HEK293 (cell line): ENCODE measurements at regions not wholly inside any gene's neighbourhood (a gene's known extent, or its start where the extent isn't known, plus 50 kb on each side); places are given as distances from the start of the nearest gene placed in this dataset.

Experiments
- CTCF ChIA-PET: fragments of 350-600 bp; formaldehyde crosslinking; extraction: SDS; loops from one replicate; lab custom pipeline; 2021; ENCODE audit warnings: antibody characterized with exemption; lab: Yijun Ruan, JAX
- POLR2A ChIA-PET: fragments of 300-600 bp; formaldehyde crosslinking; extraction: SDS; loops from one replicate; lab custom pipeline; 2020; ENCODE audit warnings: antibody characterized with exemption, inconsistent platforms; lab: Yijun Ruan, JAX
- H3K27ac ChIP-seq: fragments of 200-500 bp; sonication (Bioruptor generic); 2 replicates; pipeline ENCODE4 v1.5.1; 2014; ENCODE audit warnings: low read depth, low read length, control low read depth, inconsistent platforms; ENCODE audit errors: extremely low read depth
- H3K36me3 ChIP-seq, 2 experiments: fragments of 200-500 bp in 1 of 2; sonication (Bioruptor generic) in 1 of 2; 1 replicate in 1 of 2; 2 replicates in 1 of 2; pipeline ENCODE4 v1.5.1; 2014 to 2017; ENCODE audit warnings: inconsistent platforms in 2 of 2, low read length in 2 of 2; ENCODE audit not compliant: control insufficient read depth in 2 of 2, insufficient read depth in 1 of 2
- H3K4me1 ChIP-seq: fragments of 200-500 bp; sonication (Bioruptor generic); 2 replicates; pipeline ENCODE4 v1.5.1; 2014; ENCODE audit warnings: mild to moderate bottlenecking, low read length, inconsistent platforms; ENCODE audit not compliant: control insufficient read depth, insufficient read depth
- H3K4me3 ChIP-seq: 2 replicates; pipeline ENCODE4 v1.5.1; 2011; ENCODE audit warnings: low read depth, mild to moderate bottlenecking, control low read depth, low read length, moderate library complexity
- H3K9me3 ChIP-seq: fragments of 200-500 bp; sonication (Bioruptor generic); 2 replicates; pipeline ENCODE4 v1.5.1; 2014; ENCODE audit warnings: low read depth, low read length, inconsistent platforms; ENCODE audit not compliant: control insufficient read depth, insufficient read depth
- ATF2 ChIP-seq: fragments of 450-650 bp; formaldehyde crosslinking; IDR thresholded peaks from 2 replicates; pipeline ENCODE4 v1.5.1; 2016; ENCODE audit warnings: missing biosample characterization, missing genetic modification characterization, low read depth
- GLIS1 ChIP-seq: fragments of 450-650 bp; formaldehyde crosslinking; IDR thresholded peaks from 2 replicates; pipeline ENCODE4 v1.5.1; 2016; ENCODE audit warnings: missing biosample characterization, missing genetic modification characterization
- GLIS2 ChIP-seq: fragments of 450-650 bp; formaldehyde crosslinking; IDR thresholded peaks from 2 replicates; pipeline ENCODE4 v1.5.1; 2016; ENCODE audit warnings: missing biosample characterization, missing genetic modification characterization
- KLF7 ChIP-seq: fragments of 450-650 bp; formaldehyde crosslinking; IDR thresholded peaks from 2 replicates; pipeline ENCODE4 v1.5.1; 2016; ENCODE audit warnings: missing biosample characterization, missing genetic modification characterization, borderline replicate concordance
- SALL2 ChIP-seq: fragments of 450-650 bp; formaldehyde crosslinking; IDR thresholded peaks from 2 replicates; pipeline ENCODE4 v1.5.0; 2017; ENCODE audit warnings: missing biosample characterization, mild to moderate bottlenecking, missing genetic modification characterization, borderline replicate concordance
- ZBTB1 ChIP-seq: fragments of 450-650 bp; formaldehyde crosslinking; IDR thresholded peaks from 2 replicates; pipeline ENCODE4 v1.5.1; 2016; ENCODE audit warnings: missing biosample characterization, missing genetic modification characterization
- ZNF169 ChIP-seq: fragments of 450-650 bp; formaldehyde crosslinking; IDR thresholded peaks from 2 replicates; pipeline ENCODE4 v1.5.1; 2016; ENCODE audit warnings: missing biosample characterization, missing genetic modification characterization
- ZNF175 ChIP-seq: fragments of 450-650 bp; formaldehyde crosslinking; IDR thresholded peaks from 2 replicates; pipeline ENCODE4 v1.5.1; 2016; ENCODE audit warnings: missing biosample characterization, missing genetic modification characterization
- ZNF24 ChIP-seq: fragments of 450-650 bp; formaldehyde crosslinking; IDR thresholded peaks from 2 replicates; pipeline ENCODE4 v1.5.1; 2016; ENCODE audit warnings: missing biosample characterization, missing genetic modification characterization
- ZNF280C ChIP-seq: fragments of 450-650 bp; formaldehyde crosslinking; IDR thresholded peaks from 2 replicates; pipeline ENCODE4 v1.5.1; 2016; ENCODE audit warnings: missing biosample characterization, missing genetic modification characterization
- ZNF335 ChIP-seq: fragments of 450-650 bp; formaldehyde crosslinking; conservative IDR thresholded peaks from 2 replicates; pipeline ENCODE4 v1.5.1; 2016; ENCODE audit warnings: missing biosample characterization, missing genetic modification characterization
- ZNF354C ChIP-seq: fragments of 450-650 bp; formaldehyde crosslinking; IDR thresholded peaks from 2 replicates; pipeline ENCODE4 v1.5.1; 2016; ENCODE audit warnings: missing biosample characterization, missing genetic modification characterization, low read depth, borderline replicate concordance
- ZNF362 ChIP-seq: fragments of 450-650 bp; formaldehyde crosslinking; IDR thresholded peaks from 2 replicates; pipeline ENCODE4 v1.5.1; 2016; ENCODE audit warnings: missing biosample characterization, missing genetic modification characterization
- ZNF391 ChIP-seq: fragments of 450-650 bp; formaldehyde crosslinking; IDR thresholded peaks from 2 replicates; pipeline ENCODE4 v1.5.1; 2016; ENCODE audit warnings: low read depth, missing biosample characterization, missing genetic modification characterization, borderline replicate concordance
- ZNF510 ChIP-seq: fragments of 450-650 bp; formaldehyde crosslinking; IDR thresholded peaks from 2 replicates; pipeline ENCODE4 v1.5.1; 2018; ENCODE audit warnings: mild to moderate bottlenecking, missing genetic modification characterization, missing biosample characterization; ENCODE audit not compliant: insufficient replicate concordance
- ZNF514 ChIP-seq: fragments of 450-650 bp; formaldehyde crosslinking; IDR thresholded peaks from 2 replicates; pipeline ENCODE4 v1.5.1; 2016; ENCODE audit warnings: missing biosample characterization, missing genetic modification characterization
- ZNF654 ChIP-seq: fragments of 450-650 bp; formaldehyde crosslinking; IDR thresholded peaks from 2 replicates; pipeline ENCODE4 v1.5.1; 2016; ENCODE audit warnings: low read depth, missing biosample characterization, missing genetic modification characterization
- ZNF660 ChIP-seq: fragments of 450-650 bp; IDR thresholded peaks from 2 replicates; pipeline ENCODE4 v1.5.1; 2018; ENCODE audit warnings: missing biosample characterization, mild to moderate bottlenecking, missing genetic modification characterization
- ZNF670 ChIP-seq: fragments of 450-650 bp; formaldehyde crosslinking; IDR thresholded peaks from 2 replicates; pipeline ENCODE4 v1.5.1; 2016; ENCODE audit warnings: missing biosample characterization, missing genetic modification characterization, low read depth
- ZNF837 ChIP-seq: fragments of 450-650 bp; formaldehyde crosslinking; IDR thresholded peaks from 2 replicates; pipeline ENCODE4 v1.5.1; 2016; ENCODE audit warnings: missing biosample characterization, missing genetic modification characterization
- ZSCAN30 ChIP-seq: fragments of 450-650 bp; IDR thresholded peaks from 2 replicates; pipeline ENCODE4 v1.5.1; 2018; ENCODE audit warnings: missing biosample characterization, mild to moderate bottlenecking, missing genetic modification characterization, moderate library complexity
- ZSCAN4 ChIP-seq: fragments of 450-650 bp; formaldehyde crosslinking; IDR thresholded peaks from 2 replicates; pipeline ENCODE4 v1.5.1; 2017; ENCODE audit warnings: missing biosample characterization, missing genetic modification characterization

- CTCF ChIA-PET = no interaction called here
- Histone ChIP-seq H3K4me3 (no peak overlapping the region), H3K9me3 (no peaks in the 10 kb centered on the region), H3K4me1 (no peaks in the 10 kb centered on the region), H3K36me3 (no peaks in the 10 kb centered on the region), H3K27ac (no peak overlapping the region)
- POLR2A ChIA-PET = no interaction called here
- TF ChIP-seq ZNF670 = no peak
- no peak for TF ChIP-seq ZNF24 (tag by site-specific recombination)
- TF ChIP-seq ZNF335 = no peak
- TF ChIP-seq ZNF514 (tag by site-specific recombination) = no peak
- no peak for TF ChIP-seq ZNF169
- TF ChIP-seq GLIS1 = no peak
- no peak for TF ChIP-seq GLIS2 (tag by site-specific recombination)
- no peak for TF ChIP-seq ZNF280C (tag by site-specific recombination)
- TF ChIP-seq ZNF362 (tag by site-specific recombination) = no peak
- no peak for TF ChIP-seq ZBTB1
- no peak for TF ChIP-seq ZNF837 (tag by site-specific recombination)
- no peak for TF ChIP-seq ZNF660
- TF ChIP-seq ZSCAN30 (tag by site-specific recombination) = no peak
- no peak for TF ChIP-seq ZNF654
- no peak for TF ChIP-seq ATF2 (tag by site-specific recombination)
These were observed 82.6 kb upstream of the ATP2B1 start for GRCh38 chr12:89791286-89791685.

- H3K36me3 ChIP-seq = no peaks in the 10 kb centered on the region
- TF ChIP-seq ZNF354C (tag by site-specific recombination) = no peak
- no peak for TF ChIP-seq ZNF175 (tag by site-specific recombination)
- TF ChIP-seq KLF7 (tag by site-specific recombination) = no peak
- TF ChIP-seq SALL2 = no peak
- no peak for TF ChIP-seq ZNF391 (tag by site-specific recombination)
- no peak for TF ChIP-seq ZSCAN4 (tag by site-specific recombination)
- no peak for TF ChIP-seq ZNF510
- H3K27ac ChIP-seq = no peak overlapping the region
- no peaks in the 10 kb centered on the region for H3K9me3 ChIP-seq
- H3K4me1 ChIP-seq = no peaks in the 10 kb centered on the region
- ChIA-PET CTCF (no interaction called here), POLR2A (no interaction called here)
- no peak overlapping the region for H3K4me3 ChIP-seq
These were observed 81.2 kb upstream of the ATP2B1 start for GRCh38 chr12:89789862-89790261.
